Endothelial cell of umbilical vein (primary cell): ENCODE measurements at regions not wholly inside any gene's neighbourhood (a gene's known extent, or its start where the extent isn't known, plus 50 kb on each side); places are given as distances from the start of the nearest gene placed in this dataset.

Experiments used
- CTCF ChIP-seq, 2 donors: IDR thresholded peaks; 1 replicate in 1 of 2; 2 replicates in 1 of 2; pipeline ENCODE4 v1.5.1; 2011; ENCODE audit warnings: low read length in 2 of 2, mild to moderate bottlenecking in 2 of 2, moderate library complexity in 2 of 2, control low read depth in 1 of 2, inconsistent platforms in 1 of 2, low read depth in 1 of 2; ENCODE audit not compliant: insufficient read depth in 1 of 2; ENCODE audit errors: extremely low read depth in 1 of 2
- MAX ChIP-seq: IDR thresholded peaks from 2 replicates; pipeline ENCODE4 v1.6.1; 2011; ENCODE audit not compliant: insufficient read depth, insufficient read length
- MYC ChIP-seq: IDR thresholded peaks from one replicate; pipeline ENCODE4 v1.6.1; 2011; ENCODE audit warnings: mild to moderate bottlenecking, low read depth, low read length
- POLR2A ChIP-seq: IDR thresholded peaks from 2 replicates; pipeline ENCODE4 v1.6.1; 2012; ENCODE audit warnings: low read depth, mild to moderate bottlenecking, control low read depth, low read length
- POLR2AphosphoS5 ChIP-seq: IDR thresholded peaks from 2 replicates; pipeline ENCODE4 v1.6.1; 2012; ENCODE audit warnings: low read depth, mild to moderate bottlenecking, control low read depth, low read length, moderate library complexity; ENCODE audit not compliant: insufficient read depth

- no peak for TF ChIP-seq CTCF (IDR thresholded peaks at IDR 0.05; ENCODE audit: extremely low read depth in 1 of 2, insufficient read depth in 1 of 2, low read depth in 1 of 2, low read length in 2 of 2)
- no peak for TF ChIP-seq POLR2AphosphoS5
- TF ChIP-seq POLR2A, result no peak
- no peak for TF ChIP-seq MAX
- no peak for TF ChIP-seq MYC
Measured at GRCh38 chr14:49209416-49209815, 376.8 kb downstream of the RPS29 start.
